A673 (cell line): ENCODE measurements at regions not wholly inside any gene's neighbourhood (a gene's known extent, or its start where the extent isn't known, plus 50 kb on each side); places are given as distances from the start of the nearest gene placed in this dataset.

Experiments
- BruUV-seq: library from RNA; stranded (reverse); fragments of 400-500 nt; replicated peaks from 2 replicates; lab custom pipeline; 2021; lab: Mats Ljungman, UMichigan
- CTCF ChIA-PET: fragments of 300-600 bp; sonication (Branson Sonifier 250); formaldehyde crosslinking; loops from one replicate; lab custom pipeline; 2022; ENCODE audit warnings: antibody characterized with exemption; lab: Charles Lee
- POLR2A ChIA-PET: fragments of 300-600 bp; sonication (Branson Sonifier 250); formaldehyde crosslinking; loops from one replicate; lab custom pipeline; 2022; ENCODE audit warnings: antibody characterized with exemption; ENCODE audit not compliant: low non-redundant PET; lab: Charles Lee
- DNase-seq: peaks from one replicate; pipeline ENCODE4 v3.0.0-alpha.2; 2015; ENCODE audit warnings: low spot score
- H3K27ac ChIP-seq: fragments of 200-600 bp; sonication (generic); 2 replicates; pipeline ENCODE4 v1.5.1; 2016; ENCODE audit warnings: mixed run types, low read depth, mild to moderate bottlenecking, mixed read lengths, antibody characterized with exemption, low read length; ENCODE audit not compliant: poor library complexity, severe bottlenecking
- H3K27me3 ChIP-seq: fragments of 200-600 bp; sonication (generic); replicated peaks from 2 replicates; pipeline ENCODE4 v1.6.1; 2017; ENCODE audit warnings: mixed run types, low read depth, mild to moderate bottlenecking, mixed read lengths, antibody characterized with exemption, low read length; ENCODE audit not compliant: insufficient read depth, poor library complexity
- H3K36me3 ChIP-seq: fragments of 200-600 bp; sonication (generic); 2 replicates; pipeline ENCODE4 v1.6.1; 2016; ENCODE audit warnings: mixed run types, mild to moderate bottlenecking, mixed read lengths, antibody characterized with exemption, low read length; ENCODE audit not compliant: insufficient read depth, poor library complexity, severe bottlenecking
- H3K4me1 ChIP-seq: fragments of 200-600 bp; sonication (generic); 2 replicates; pipeline ENCODE4 v1.6.1; 2017; ENCODE audit warnings: mixed run types, mild to moderate bottlenecking, mixed read lengths, antibody characterized with exemption, low read length; ENCODE audit not compliant: insufficient read depth, poor library complexity, severe bottlenecking
- H3K4me3 ChIP-seq: fragments of 200-600 bp; sonication (generic); 2 replicates; pipeline ENCODE4 v1.5.1; 2016; ENCODE audit warnings: low read depth, mixed run types, mild to moderate bottlenecking, mixed read lengths, low read length; ENCODE audit not compliant: poor library complexity, severe bottlenecking
- H3K9me3 ChIP-seq: fragments of 200-600 bp; sonication (generic); 2 replicates; pipeline ENCODE4 v1.6.1; 2016; ENCODE audit warnings: mixed run types, low read depth, mild to moderate bottlenecking, mixed read lengths, antibody characterized with exemption, low read length; ENCODE audit not compliant: poor library complexity, severe bottlenecking
- EZH2 ChIP-seq: fragments of 200-600 bp; sonication (generic); IDR thresholded peaks from 2 replicates; pipeline ENCODE4 v1.6.1; 2017; ENCODE audit warnings: borderline replicate concordance, low read depth, mild to moderate bottlenecking, mixed read lengths, antibody characterized with exemption, low read length; ENCODE audit not compliant: poor library complexity, severe bottlenecking
- intact Hi-C: fragments of 100-400 bp; cut with micrococcal nuclease; formaldehyde crosslinking; loops from one replicate; pipeline ENCODE4 v1.10.0; 2022; ENCODE audit not compliant: unreplicated experiment
- TF ChIP-seq, protein P1 (sequence below): fragments of 300-800, 200-600 bp; sonication (generic); conservative IDR thresholded peaks from 2 replicates; pipeline ENCODE4 v1.5.1; 2017; ENCODE audit warnings: low read depth, mild to moderate bottlenecking, antibody characterized with exemption, low read length, moderate library complexity, mixed read lengths

DNA sequence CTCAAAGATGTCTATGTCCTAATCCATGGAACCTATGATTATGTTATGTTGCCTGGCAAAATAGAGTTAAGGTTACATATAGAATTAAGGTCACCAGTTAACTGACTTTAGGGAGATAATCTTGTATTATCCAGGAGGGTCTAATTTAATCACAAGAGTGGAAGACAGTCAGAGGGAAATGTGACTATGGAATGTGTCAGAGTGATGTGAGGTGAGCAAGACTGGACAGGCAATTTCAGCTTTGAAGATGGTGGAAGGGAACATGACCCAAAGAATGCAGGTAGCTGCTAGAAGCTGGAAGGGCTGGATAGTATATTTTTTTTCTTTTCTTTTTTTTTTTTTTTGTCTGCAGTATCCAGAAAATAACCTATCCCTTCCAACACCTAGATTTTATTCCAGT lies 241.7 kb upstream of the NEGR1 start:
- Histone ChIP-seq H3K4me1 (no peaks in the 10 kb centered on the region), H3K9me3 (no peaks in the 10 kb centered on the region), H3K27me3 (no peaks in the 10 kb centered on the region), H3K27ac (no peak overlapping the region), H3K4me3 (no peak overlapping the region), H3K36me3 (no peaks in the 10 kb centered on the region)
- intact Hi-C loops: no loop called here
- POLR2A ChIA-PET: no interaction called here
- TF ChIP-seq, protein P1, sequence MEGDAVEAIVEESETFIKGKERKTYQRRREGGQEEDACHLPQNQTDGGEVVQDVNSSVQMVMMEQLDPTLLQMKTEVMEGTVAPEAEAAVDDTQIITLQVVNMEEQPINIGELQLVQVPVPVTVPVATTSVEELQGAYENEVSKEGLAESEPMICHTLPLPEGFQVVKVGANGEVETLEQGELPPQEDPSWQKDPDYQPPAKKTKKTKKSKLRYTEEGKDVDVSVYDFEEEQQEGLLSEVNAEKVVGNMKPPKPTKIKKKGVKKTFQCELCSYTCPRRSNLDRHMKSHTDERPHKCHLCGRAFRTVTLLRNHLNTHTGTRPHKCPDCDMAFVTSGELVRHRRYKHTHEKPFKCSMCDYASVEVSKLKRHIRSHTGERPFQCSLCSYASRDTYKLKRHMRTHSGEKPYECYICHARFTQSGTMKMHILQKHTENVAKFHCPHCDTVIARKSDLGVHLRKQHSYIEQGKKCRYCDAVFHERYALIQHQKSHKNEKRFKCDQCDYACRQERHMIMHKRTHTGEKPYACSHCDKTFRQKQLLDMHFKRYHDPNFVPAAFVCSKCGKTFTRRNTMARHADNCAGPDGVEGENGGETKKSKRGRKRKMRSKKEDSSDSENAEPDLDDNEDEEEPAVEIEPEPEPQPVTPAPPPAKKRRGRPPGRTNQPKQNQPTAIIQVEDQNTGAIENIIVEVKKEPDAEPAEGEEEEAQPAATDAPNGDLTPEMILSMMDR: no peak
- no peak for TF ChIP-seq EZH2
- CTCF ChIA-PET: no interaction called here
- no TSS peak for BruUV-seq
- DNase-seq: no peak

DNA sequence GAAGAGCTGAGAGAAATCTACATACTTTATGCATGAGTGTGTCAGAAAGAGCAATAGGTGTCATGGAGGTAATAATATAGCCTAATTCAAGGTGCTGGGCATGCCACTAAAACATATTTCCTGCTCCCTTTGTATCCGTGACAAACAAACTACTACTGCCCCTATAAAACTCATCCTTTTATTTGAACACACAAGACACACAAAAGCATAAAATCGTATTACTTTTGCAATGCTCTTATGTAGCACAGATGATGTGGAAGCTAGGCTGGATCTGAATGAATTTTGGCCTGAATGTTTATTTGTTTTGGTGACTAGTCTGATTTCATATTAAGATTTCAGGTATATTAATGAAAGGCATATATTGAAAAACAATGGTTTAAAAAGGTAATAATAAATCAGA lies 239.3 kb upstream of the NEGR1 start:
- BruUV-seq: no TSS peak
- DNase-seq: no peak
- ChIA-PET CTCF (no interaction called here), POLR2A (no interaction called here)
- no peaks in the 10 kb centered on the region for H3K9me3 ChIP-seq
- H3K4me3 ChIP-seq: no peak overlapping the region
- H3K36me3 ChIP-seq: no peaks in the 10 kb centered on the region
- no peaks in the 10 kb centered on the region for H3K4me1 ChIP-seq
- intact Hi-C loops: no loop called here
- H3K27me3 ChIP-seq: no peaks in the 10 kb centered on the region
- H3K27ac ChIP-seq: no peak overlapping the region
- TF ChIP-seq EZH2: no peak
- TF ChIP-seq, protein P1: no peak

DNA sequence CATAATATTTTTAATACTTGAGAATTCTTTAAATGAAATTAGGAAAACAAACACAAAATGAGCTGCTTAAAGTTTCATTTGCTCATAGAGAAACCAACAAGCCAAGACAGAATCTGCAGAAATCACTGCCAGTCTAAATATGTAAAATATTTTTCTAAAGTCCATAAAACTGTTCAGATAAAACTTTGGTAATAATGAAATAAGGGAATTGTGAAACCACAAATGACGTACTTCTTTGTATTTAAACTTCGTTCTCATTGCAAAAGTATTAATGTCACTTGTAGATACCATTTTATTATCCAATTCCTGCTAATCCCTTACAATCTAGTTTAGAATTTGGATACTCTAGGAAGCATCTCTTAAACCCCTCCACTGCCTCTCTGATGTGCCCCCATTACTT lies 234.5 kb upstream of the NEGR1 start:
- TF ChIP-seq, protein P1: no peak
- no peak for TF ChIP-seq EZH2
- intact Hi-C loops: no loop called here
- ChIA-PET POLR2A (no interaction called here), CTCF (no interaction called here)
- no TSS peak for BruUV-seq
- no peaks in the 10 kb centered on the region for H3K27me3 ChIP-seq
- DNase-seq: no peak
- no peaks in the 10 kb centered on the region for H3K9me3 ChIP-seq
- H3K4me1 ChIP-seq: no peaks in the 10 kb centered on the region
- no peaks in the 10 kb centered on the region for H3K36me3 ChIP-seq
- no peak overlapping the region for H3K27ac ChIP-seq
- no peak overlapping the region for H3K4me3 ChIP-seq
